Sigmoid colon (tissue), 6 donors: ENCODE measurements at regions not wholly inside any gene's neighbourhood (a gene's known extent, or its start where the extent isn't known, plus 50 kb on each side); places are given as distances from the start of the nearest gene placed in this dataset.

Source experiments
- DNase-seq: peaks from one replicate; pipeline ENCODE4 v3.0.0-alpha.2; 2019
- H3K27ac ChIP-seq, 4 donors: fragments of 200-600 bp; sonication (generic); one replicate each; pipeline ENCODE4 v1.5.1; 2016 to 2019; ENCODE audit warnings: mild to moderate bottlenecking in 1 of 4
- H3K27me3 ChIP-seq, 3 donors: fragments of 200-600 bp; sonication (generic); one replicate each; pipeline ENCODE4 v1.5.1; 2019; ENCODE audit warnings: mild to moderate bottlenecking in 1 of 3
- H3K36me3 ChIP-seq, 4 donors: fragments of 200-600 bp; sonication (generic); one replicate each; pipeline ENCODE4 v1.5.1; 2016 to 2019
- H3K4me1 ChIP-seq, 4 donors: fragments of 200-600 bp; sonication (generic); one replicate each; pipeline ENCODE4 v1.5.1; 2017 to 2019
- H3K4me3 ChIP-seq, 4 donors: fragments of 200-600 bp; sonication (generic); one replicate each; pipeline ENCODE4 v1.5.1; 2017 to 2019; ENCODE audit warnings: mild to moderate bottlenecking in 2 of 4, moderate library complexity in 1 of 4
- H3K9me3 ChIP-seq, 4 donors: fragments of 200-600 bp in 3 of 4; sonication (generic) in 3 of 4; one replicate each; pipeline versions ENCODE4 v1.5.1 to v1.6.1; 2013 to 2019
- CTCF ChIP-seq, 4 experiments: fragments of 450-650 bp in 3 of 4; fragments of 200-600 bp in 1 of 4; IDR thresholded peaks; one replicate each; pipeline ENCODE4 v1.5.1; 2016 to 2019; ENCODE audit warnings: antibody characterized with exemption in 4 of 4, mild to moderate bottlenecking in 3 of 4, moderate library complexity in 2 of 4
- EP300 ChIP-seq, 4 donors: sonication (generic); formaldehyde crosslinking; IDR thresholded peaks; one replicate each; pipeline ENCODE4 v1.6.1; 2017; ENCODE audit warnings: antibody characterized with exemption in 4 of 4
- POLR2A ChIP-seq, 2 donors: fragments of 450-650 bp; IDR thresholded peaks; one replicate each; pipeline ENCODE4 v1.6.1; 2016; ENCODE audit warnings: antibody characterized with exemption in 2 of 2, mild to moderate bottlenecking in 2 of 2, moderate library complexity in 2 of 2
- POLR2AphosphoS5 ChIP-seq, 4 donors: sonication (generic); formaldehyde crosslinking; IDR thresholded peaks; one replicate each; pipeline ENCODE4 v1.6.1; 2017; ENCODE audit warnings: antibody characterized with exemption in 4 of 4
- WGBS, 2 donors: extraction: QIAGEN DNeasy Blood & Tissue Kit; methylation state at CpG; one replicate each; pipeline ENCODE4 v1.1.7; 2013; 5-methylcytosine and 5-hydroxymethylcytosine counted together
- intact Hi-C: fragments of 100-400 bp; cut with DNase I; formaldehyde crosslinking; loops from one replicate; pipeline ENCODE4 v1.15.1; 2023
- donor health status: healthy with polysubstance abuse.
- donor health status: healthy.

GRCh38 chr7:140996-141395 lies 51.4 kb upstream of the FAM20C start:
- TF ChIP-seq POLR2AphosphoS5 (IDR thresholded peaks at IDR 0.05), result no peak
- no peak for TF ChIP-seq CTCF (IDR thresholded peaks at IDR 0.05)
- no peak for TF ChIP-seq EP300 (IDR thresholded peaks at IDR 0.05)
- TF ChIP-seq POLR2A (IDR thresholded peaks at IDR 0.05), result no peak
- intact Hi-C loops, result no loop called here
- Histone ChIP-seq H3K4me3 (no peak overlapping the region), H3K36me3 (no peaks in the 10 kb centered on the region), H3K4me1 (peaks cover 0 to 14% (median 5%) of the 10 kb centered on the region in 4 donors), H3K9me3 (no peaks in the 10 kb centered on the region), H3K27ac (no peak overlapping the region), H3K27me3 (no peaks in the 10 kb centered on the region)
- 86 to 87% methylated on average over 6 of the region's 6 CpGs for WGBS, 2 donors
- no peak for DNase-seq

- Histone ChIP-seq H3K4me1 (peaks cover 0 to 14% (median 5%) of the 10 kb centered on the region in 4 donors), H3K9me3 (no peaks in the 10 kb centered on the region), H3K27me3 (no peaks in the 10 kb centered on the region), H3K4me3 (no peak overlapping the region), H3K27ac (peak overlapping the region in 3 of 4 donors; percentile 55 to 65 (median 56)), H3K36me3 (no peaks in the 10 kb centered on the region)
- WGBS, 2 donors, result 29 to 67% methylated on average over 12 of the region's 12 CpGs
- peak; percentile 80 for DNase-seq
- no peak for TF ChIP-seq POLR2A (IDR thresholded peaks at IDR 0.05)
- peak in 1 of 4 donors; percentile 36 for TF ChIP-seq POLR2AphosphoS5 (IDR thresholded peaks at IDR 0.05)
- intact Hi-C loops, result no loop called here
Measured at GRCh38 chr7:142248-142941, 50.0 kb upstream of the FAM20C start.
